T-cell (primary cell): ENCODE measurements at regions not wholly inside any gene's neighbourhood (a gene's known extent, or its start where the extent isn't known, plus 50 kb on each side); places are given as distances from the start of the nearest gene placed in this dataset.

Source experiments
- ATAC-seq, 4 experiments: fragments of 200-7000 bp in 3 of 4; fragments of 150-1000 bp in 1 of 4; cut with Tn5 transposase; replicated peaks in 1 of 4; 1 replicate in 3 of 4; 2 replicates in 1 of 4; pipeline ENCODE4 v1.10.0; 2021; ENCODE audit warnings: moderate library complexity in 3 of 4, mild to moderate bottlenecking in 2 of 4, moderate number of reproducible peaks in 1 of 4
- CTCF ChIA-PET, 2 donors: fragments of 300-600 bp; sonication (Branson Sonifier 250); formaldehyde crosslinking; loops; one replicate each; lab custom pipeline; 2022; ENCODE audit warnings: antibody characterized with exemption in 2 of 2; lab: Charles Lee
- POLR2A ChIA-PET, 2 donors: fragments of 300-600 bp; sonication (Branson Sonifier 250); formaldehyde crosslinking; loops; one replicate each; lab custom pipeline; 2022; ENCODE audit warnings: antibody characterized with exemption in 2 of 2; lab: Charles Lee
- DNase-seq, 35 experiments: peaks; one replicate each; pipeline versions ENCODE4 v3.0.0 to v3.0.0-alpha.2; 2013 to 2023
- H3K27ac ChIP-seq: one replicate; pipeline ENCODE4 v1.5.1; 2013; ENCODE audit warnings: low read length
- H3K27me3 ChIP-seq, 2 experiments: replicated peaks in 1 of 2; 1 replicate in 1 of 2; 2 replicates in 1 of 2; pipeline versions ENCODE4 v1.6.1 to v1.7.0; 2013; ENCODE audit warnings: low read length in 1 of 2, mixed read lengths in 1 of 2; ENCODE audit not compliant: control insufficient read depth in 2 of 2, insufficient read depth in 2 of 2; ENCODE audit errors: extremely low read depth in 1 of 2
- H3K36me3 ChIP-seq, 2 donors: 1 replicate in 1 of 2; 2 replicates in 1 of 2; pipeline versions ENCODE4 v1.6.1 to v1.7.0; 2013; ENCODE audit warnings: low read length in 1 of 2; ENCODE audit not compliant: control insufficient read depth in 2 of 2, insufficient read depth in 1 of 2; ENCODE audit errors: extremely low read depth in 1 of 2
- H3K4me1 ChIP-seq, 2 experiments: 1 replicate in 1 of 2; 2 replicates in 1 of 2; pipeline versions ENCODE4 v1.6.1 to v1.7.0; 2013; ENCODE audit warnings: low read length in 2 of 2, mixed read lengths in 1 of 2; ENCODE audit not compliant: insufficient read depth in 2 of 2, control insufficient read depth in 1 of 2; ENCODE audit errors: extremely low read depth in 1 of 2
- H3K4me3 ChIP-seq, 2 donors: 1 replicate in 1 of 2; 2 replicates in 1 of 2; pipeline versions ENCODE4 v1.5.1 to v1.7.0; 2013; ENCODE audit warnings: mild to moderate bottlenecking in 2 of 2, low read length in 1 of 2, moderate library complexity in 1 of 2; ENCODE audit not compliant: control insufficient read depth in 1 of 2; ENCODE audit errors: extremely low read depth in 1 of 2
- H3K9me3 ChIP-seq: 2 replicates; pipeline ENCODE4 v1.7.0; 2013
- H3K27ac Mint-ChIP-seq, 2 donors: one replicate each; pipeline ENCODE4 v1.8.0; 2020 to 2021; ENCODE audit warnings: mild to moderate bottlenecking in 2 of 2, mixed read lengths in 2 of 2
- H3K27me3 Mint-ChIP-seq, 2 donors: one replicate each; pipeline ENCODE4 v1.8.0; 2021 to 2022; ENCODE audit warnings: mixed read lengths in 2 of 2
- H3K36me3 Mint-ChIP-seq: one replicate; pipeline ENCODE4 v1.8.0; 2021; ENCODE audit warnings: mixed read lengths
- H3K4me1 Mint-ChIP-seq, 3 donors: one replicate each; pipeline ENCODE4 v1.8.0; 2020 to 2022; ENCODE audit warnings: mixed read lengths in 3 of 3, mild to moderate bottlenecking in 1 of 3
- H3K4me3 Mint-ChIP-seq, 3 donors: one replicate each; pipeline ENCODE4 v1.8.0; 2020 to 2022; ENCODE audit warnings: mild to moderate bottlenecking in 3 of 3, mixed read lengths in 3 of 3, moderate library complexity in 3 of 3
- H3K9me3 Mint-ChIP-seq, 3 donors: one replicate each; pipeline ENCODE4 v1.8.0; 2020 to 2022; ENCODE audit warnings: mixed read lengths in 3 of 3
- WGBS: methylation state at CpG from one replicate; pipeline ENCODE4 v1.1.5; 2013; ENCODE audit warnings: missing lambda C conversion rate; ENCODE audit not compliant: insufficient coverage; 5-methylcytosine and 5-hydroxymethylcytosine counted together

- Histone ChIP-seq H3K27ac (no peak overlapping the region), H3K4me1 (no peaks in the 10 kb centered on the region), H3K27me3 (no peaks in the 10 kb centered on the region), H3K9me3 (no peaks in the 10 kb centered on the region), H3K4me3 (no peak overlapping the region), H3K36me3 (no peaks in the 10 kb centered on the region)
- DNase-seq, result no peak
- no peaks in the 10 kb centered on the region for H3K9me3 Mint-ChIP-seq
- ATAC-seq, result no peak
- no peaks in the 10 kb centered on the region for H3K27me3 Mint-ChIP-seq
- POLR2A ChIA-PET, result no interaction called here
- no peaks in the 10 kb centered on the region for H3K4me1 Mint-ChIP-seq
- CTCF ChIA-PET, result interaction anchor here in 1 of 2 donors (0.6 kb wide), 1 partner anchor 143 kb away, joined by 3 read pairs; no protein-coding TSS in a partner anchor
- no peaks in the 10 kb centered on the region for H3K36me3 Mint-ChIP-seq
- H3K4me3 Mint-ChIP-seq, result no peak overlapping the region
- H3K27ac Mint-ChIP-seq, result no peak overlapping the region
These were observed 325.8 kb downstream of the FAT3 start for GRCh38 chr11:92550411-92550810.

DNA sequence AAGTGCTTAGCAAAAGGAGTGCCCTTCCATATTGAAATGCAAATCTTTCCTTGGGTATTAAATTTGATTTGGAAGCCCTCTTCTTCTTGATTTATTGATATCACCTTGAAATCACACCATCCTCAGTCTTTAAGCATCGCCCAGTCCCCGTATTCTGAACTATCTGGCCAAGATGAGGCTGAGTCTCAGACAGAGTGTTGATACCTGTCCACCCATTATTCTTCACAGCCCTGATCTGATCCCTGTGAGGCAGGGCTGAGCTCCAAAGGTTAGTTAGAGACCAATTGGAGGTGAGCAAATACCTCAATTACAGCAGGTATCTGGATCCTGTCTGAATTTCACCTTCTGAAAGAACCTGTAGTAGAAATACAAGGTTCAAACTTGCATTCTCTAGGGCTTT is 326.3 kb downstream of the FAT3 start:
- H3K4me3 Mint-ChIP-seq, result no peak overlapping the region
- POLR2A ChIA-PET, result no interaction called here

DNA sequence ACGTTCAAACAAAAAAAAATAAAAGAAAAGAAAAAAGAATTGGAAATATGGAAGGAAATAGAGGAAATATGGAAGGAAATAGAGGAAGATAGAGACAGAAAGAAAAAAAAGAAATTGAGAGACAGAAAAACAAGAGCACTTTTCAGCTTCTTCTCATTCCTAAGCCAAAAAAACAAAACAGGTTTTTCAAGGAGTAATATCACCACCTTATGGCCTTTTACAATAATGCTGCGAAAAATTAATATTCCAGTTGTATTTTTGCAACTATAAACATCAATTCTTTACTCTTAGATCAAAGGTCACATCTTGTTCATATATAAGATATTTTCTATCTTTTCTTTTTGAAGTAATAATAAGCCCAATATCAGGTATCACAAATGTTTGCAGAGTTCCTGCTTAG is 328.3 kb downstream of the FAT3 start:
- Histone ChIP-seq H3K4me3 (no peak overlapping the region), H3K9me3 (no peaks in the 10 kb centered on the region), H3K36me3 (no peaks in the 10 kb centered on the region), H3K4me1 (no peaks in the 10 kb centered on the region), H3K27ac (no peak overlapping the region), H3K27me3 (no peaks in the 10 kb centered on the region)
- DNase-seq, result no peak
- Mint-ChIP-seq H3K36me3 (no peaks in the 10 kb centered on the region), H3K27ac (no peak overlapping the region), H3K27me3 (no peaks in the 10 kb centered on the region), H3K9me3 (peaks cover 0 to 4% (median 3%) of the 10 kb centered on the region in 3 donors), H3K4me1 (no peaks in the 10 kb centered on the region), H3K4me3 (no peak overlapping the region)
- CTCF ChIA-PET, result no interaction called here
- WGBS, result no CpG with 5 or more reads among the region's 2 CpGs
- no peak for ATAC-seq
- POLR2A ChIA-PET, result no interaction called here

More for the DNA sequence above, 326.3 kb downstream of the FAT3 start:
- ATAC-seq (no peak), DNase-seq (no peak)
- Histone ChIP-seq H3K36me3 (no peaks in the 10 kb centered on the region), H3K4me3 (no peak overlapping the region), H3K4me1 (no peaks in the 10 kb centered on the region), H3K27ac (no peak overlapping the region), H3K27me3 (no peaks in the 10 kb centered on the region), H3K9me3 (no peaks in the 10 kb centered on the region)
- H3K27me3 Mint-ChIP-seq, result no peaks in the 10 kb centered on the region
- 94% methylated on average over 2 of the region's 2 CpGs for WGBS
- no peak overlapping the region for H3K27ac Mint-ChIP-seq
- H3K36me3 Mint-ChIP-seq, result no peaks in the 10 kb centered on the region
- no peaks in the 10 kb centered on the region for H3K9me3 Mint-ChIP-seq
- no peaks in the 10 kb centered on the region for H3K4me1 Mint-ChIP-seq
- CTCF ChIA-PET, result interaction anchor here in 1 of 2 donors (0.6 kb wide), 1 partner anchor 143 kb away, joined by 3 read pairs; no protein-coding TSS in a partner anchor

- Mint-ChIP-seq H3K4me1 (no peaks in the 10 kb centered on the region), H3K9me3 (peaks cover 0 to 6% (median 4%) of the 10 kb centered on the region in 3 donors), H3K27me3 (peaks cover 0 to 3% of the 10 kb centered on the region in 2 donors), H3K36me3 (no peaks in the 10 kb centered on the region), H3K27ac (no peak overlapping the region), H3K4me3 (no peak overlapping the region)
- H3K4me1 ChIP-seq, result no peaks in the 10 kb centered on the region
- H3K9me3 ChIP-seq, result no peaks in the 10 kb centered on the region
- no peak for DNase-seq
- no peak for ATAC-seq
- H3K27me3 ChIP-seq, result no peaks in the 10 kb centered on the region
- no peak overlapping the region for H3K27ac ChIP-seq
- H3K4me3 ChIP-seq, result no peak overlapping the region
- no peaks in the 10 kb centered on the region for H3K36me3 ChIP-seq
- WGBS, result 86% methylated on average over 4 of the region's 7 CpGs
- CTCF ChIA-PET, result no interaction called here
- POLR2A ChIA-PET, result no interaction called here
These were observed 330.1 kb downstream of the FAT3 start for GRCh38 chr11:92554688-92555087.

DNA sequence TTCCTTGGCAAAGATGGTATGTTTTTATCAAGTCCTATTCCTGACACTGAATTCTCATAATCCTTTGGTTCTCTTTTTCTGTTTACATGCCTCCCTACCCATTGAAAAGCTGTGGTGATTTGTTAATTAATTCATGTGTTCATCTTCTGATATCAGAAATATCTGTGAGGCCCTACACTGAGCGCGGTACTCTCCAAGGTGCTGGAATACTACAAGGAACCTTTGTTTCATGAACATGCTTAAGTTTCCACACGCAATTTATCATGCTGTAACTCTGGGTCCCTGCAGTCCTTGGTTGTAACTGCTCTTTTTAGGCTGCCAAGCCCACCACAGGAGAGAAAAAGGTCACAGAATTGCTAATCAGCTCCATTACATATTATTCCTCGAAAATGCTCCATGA is 331.8 kb downstream of the FAT3 start:
- POLR2A ChIA-PET, result no interaction called here
- Histone ChIP-seq H3K36me3 (no peaks in the 10 kb centered on the region), H3K4me3 (no peak overlapping the region), H3K27ac (no peak overlapping the region), H3K27me3 (no peaks in the 10 kb centered on the region), H3K4me1 (no peaks in the 10 kb centered on the region), H3K9me3 (no peaks in the 10 kb centered on the region)
- no peak for ATAC-seq
- CTCF ChIA-PET, result no interaction called here
- 49% methylated on average over 4 of the region's 4 CpGs for WGBS
- no peak for DNase-seq
- Mint-ChIP-seq H3K9me3 (peaks cover 0 to 6% (median 4%) of the 10 kb centered on the region in 3 donors), H3K27ac (no peak overlapping the region), H3K4me1 (no peaks in the 10 kb centered on the region), H3K27me3 (peaks cover 0 to 3% of the 10 kb centered on the region in 2 donors), H3K4me3 (no peak overlapping the region), H3K36me3 (no peaks in the 10 kb centered on the region)

GRCh38 chr11:92557879-92558278 is 333.3 kb downstream of the FAT3 start:
- DNase-seq (no peak), ATAC-seq (no peak)
- H3K4me3 Mint-ChIP-seq, result no peak overlapping the region
- no peaks in the 10 kb centered on the region for H3K4me1 Mint-ChIP-seq
- CTCF ChIA-PET, result no interaction called here
- POLR2A ChIA-PET, result no interaction called here
- H3K9me3 Mint-ChIP-seq, result peaks cover 0 to 7% (median 6%) of the 10 kb centered on the region in 3 donors
- Histone ChIP-seq H3K27me3 (no peaks in the 10 kb centered on the region), H3K9me3 (no peaks in the 10 kb centered on the region), H3K4me3 (no peak overlapping the region), H3K36me3 (no peaks in the 10 kb centered on the region), H3K27ac (no peak overlapping the region), H3K4me1 (no peaks in the 10 kb centered on the region)
- no peak overlapping the region for H3K27ac Mint-ChIP-seq
- 100% methylated on average over 1 of the region's 1 CpG for WGBS
- no peaks in the 10 kb centered on the region for H3K36me3 Mint-ChIP-seq
- peaks cover 0 to 3% of the 10 kb centered on the region in 2 donors for H3K27me3 Mint-ChIP-seq

DNA sequence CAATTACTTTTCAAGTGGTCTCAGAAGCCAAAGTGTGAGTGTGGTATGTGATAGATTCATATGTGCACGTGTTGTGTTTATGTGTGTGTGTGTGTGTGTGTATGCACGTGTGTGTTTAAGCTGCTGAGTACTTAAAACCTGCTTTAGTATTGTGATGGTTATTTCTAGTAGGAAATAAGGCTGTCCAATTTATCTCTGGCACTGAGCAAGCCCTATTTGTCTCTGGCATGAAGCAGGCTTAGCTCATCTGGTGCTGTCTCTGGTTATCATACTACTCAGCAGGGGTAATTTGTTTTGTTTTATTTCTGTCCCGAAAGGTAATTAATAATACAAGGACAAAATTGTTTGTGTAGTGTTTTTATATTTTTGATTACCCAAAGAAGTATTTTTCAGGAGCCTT is 333.7 kb downstream of the FAT3 start:
- H3K4me3 Mint-ChIP-seq, result no peak overlapping the region
- Histone ChIP-seq H3K4me1 (no peaks in the 10 kb centered on the region), H3K27ac (no peak overlapping the region), H3K9me3 (no peaks in the 10 kb centered on the region), H3K27me3 (no peaks in the 10 kb centered on the region), H3K36me3 (no peaks in the 10 kb centered on the region), H3K4me3 (no peak overlapping the region)
- 50% methylated on average over 1 of the region's 3 CpGs for WGBS
- no peak overlapping the region for H3K27ac Mint-ChIP-seq
- H3K27me3 Mint-ChIP-seq, result peaks cover 0 to 3% of the 10 kb centered on the region in 2 donors
- no peaks in the 10 kb centered on the region for H3K4me1 Mint-ChIP-seq
- DNase-seq, result no peak
- no peaks in the 10 kb centered on the region for H3K36me3 Mint-ChIP-seq
- ATAC-seq, result no peak
- ChIA-PET POLR2A (no interaction called here), CTCF (no interaction called here)
- H3K9me3 Mint-ChIP-seq, result peaks cover 0 to 9% (median 6%) of the 10 kb centered on the region in 3 donors
